ENCODE measurements at regions not wholly inside any gene's neighbourhood (a gene's known extent, or its start where the extent isn't known, plus 50 kb on each side); places are given as distances from the start of the nearest gene placed in this dataset.

- no peak for DNase-seq
Measured at GRCh38 chr6:141024526-141024925, 1108.2 kb upstream of the GJE1 start.

- DNase-seq = no peak
Measured at GRCh38 chr6:141017941-141018340, 1114.8 kb upstream of the GJE1 start.

- DNase-seq = no peak
Measured at GRCh38 chr6:141000917-141001316, 1131.8 kb upstream of the GJE1 start.

- no peak for DNase-seq
Measured at GRCh38 chr6:140993515-140993914, 1139.2 kb upstream of the GJE1 start.

GRCh38 chr6:140992678-140993077 is 1140.0 kb upstream of the GJE1 start:
- no peak for DNase-seq

GRCh38 chr6:140988780-140989179 is 1143.9 kb upstream of the GJE1 start:
- no peak for DNase-seq

GRCh38 chr6:140987364-140988155 is 1145.2 kb upstream of the GJE1 start:
- DNase-seq = no peak

GRCh38 chr6:140985679-140986275 is 1146.9 kb upstream of the GJE1 start:
- no peak for DNase-seq

- DNase-seq = no peak
Measured at GRCh38 chr6:140980265-140980887, 1152.3 kb upstream of the GJE1 start.

- DNase-seq = no peak
Measured at GRCh38 chr6:140979642-140980091, 1153.1 kb upstream of the GJE1 start.

- DNase-seq = no peak
Measured at GRCh38 chr6:140977403-140977802, 1155.3 kb upstream of the GJE1 start.

- DNase-seq = no peak
Measured at GRCh38 chr6:140976806-140977205, 1155.9 kb upstream of the GJE1 start.

- no peak for DNase-seq
Measured at GRCh38 chr6:140970485-140970884, 1162.2 kb upstream of the GJE1 start.

GRCh38 chr6:140968062-140968461 is 1164.7 kb upstream of the GJE1 start:
- DNase-seq = no peak

GRCh38 chr6:140966676-140967075 is 1166.0 kb upstream of the GJE1 start:
- DNase-seq = no peak

GRCh38 chr6:140960566-140960965 is 1172.2 kb upstream of the GJE1 start:
- DNase-seq = no peak

- no peak for DNase-seq
Measured at GRCh38 chr6:140957386-140957785, 1175.3 kb upstream of the GJE1 start.

- peak; percentile 38 for DNase-seq
Measured at GRCh38 chr6:140956571-140957369, 1176.0 kb upstream of the GJE1 start.

- no peak for DNase-seq
Measured at GRCh38 chr6:140940251-140940925, 1192.3 kb upstream of the GJE1 start.

- DNase-seq = no peak
Measured at GRCh38 chr6:140932909-140933308, 1199.8 kb upstream of the GJE1 start.

- DNase-seq = no peak
Measured at GRCh38 chr6:140931581-140931980, 1201.1 kb upstream of the GJE1 start.

GRCh38 chr6:140929121-140929520 is 1203.6 kb upstream of the GJE1 start:
- DNase-seq = no peak

- no peak for DNase-seq
Measured at GRCh38 chr6:140923048-140923447, 1209.7 kb upstream of the GJE1 start.
